ENCODE measurements at regions not wholly inside any gene's neighbourhood (a gene's known extent, or its start where the extent isn't known, plus 50 kb on each side); places are given as distances from the start of the nearest gene placed in this dataset.

DNA sequence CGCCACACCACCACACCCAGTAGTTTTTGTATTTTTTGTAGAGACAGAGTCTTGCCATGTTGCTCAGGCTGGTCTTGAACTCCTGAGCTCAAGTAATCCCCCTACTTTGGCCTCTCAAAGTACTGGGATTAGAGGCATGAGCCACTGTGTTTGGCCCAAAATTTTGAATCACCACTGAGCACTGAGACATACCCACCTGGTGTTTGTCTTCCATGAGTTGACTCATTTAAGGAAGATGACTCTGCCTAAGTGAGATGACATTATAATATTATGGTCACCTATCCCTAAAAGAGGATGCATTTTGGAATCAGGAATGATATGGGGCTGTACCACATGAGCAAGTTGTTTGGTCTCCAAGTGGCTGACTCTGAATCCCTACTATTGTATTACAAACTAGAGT, 54.6 kb upstream of the RNF217 start:
- TF ChIP-seq CTCF (conservative IDR thresholded peaks at IDR 0.05; ENCODE audit: low read length) (no peak), EZH2phosphoT487 (IDR thresholded peaks at IDR 0.05; ENCODE audit: borderline replicate concordance, low read depth, low read length) (no peak)

Data from OCI-LY7 (cell line).